Activated CD8-positive, alpha-beta memory T cell treated with anti-CD3 and anti-CD28 coated beads, Interleukin-2, amount 50 U/mL, for 4 hours (primary cell): ENCODE measurements at regions not wholly inside any gene's neighbourhood (a gene's known extent, or its start where the extent isn't known, plus 50 kb on each side); places are given as distances from the start of the nearest gene placed in this dataset.
"Not testable (repeated sequence)": the region's sequence is repeated elsewhere in the genome, so short reads cannot be mapped to it uniquely, and the experiment has no call there.

Experiments used
- DNase-seq: peaks from one replicate; pipeline ENCODE4 v3.0.0-alpha.2; 2020

DNA sequence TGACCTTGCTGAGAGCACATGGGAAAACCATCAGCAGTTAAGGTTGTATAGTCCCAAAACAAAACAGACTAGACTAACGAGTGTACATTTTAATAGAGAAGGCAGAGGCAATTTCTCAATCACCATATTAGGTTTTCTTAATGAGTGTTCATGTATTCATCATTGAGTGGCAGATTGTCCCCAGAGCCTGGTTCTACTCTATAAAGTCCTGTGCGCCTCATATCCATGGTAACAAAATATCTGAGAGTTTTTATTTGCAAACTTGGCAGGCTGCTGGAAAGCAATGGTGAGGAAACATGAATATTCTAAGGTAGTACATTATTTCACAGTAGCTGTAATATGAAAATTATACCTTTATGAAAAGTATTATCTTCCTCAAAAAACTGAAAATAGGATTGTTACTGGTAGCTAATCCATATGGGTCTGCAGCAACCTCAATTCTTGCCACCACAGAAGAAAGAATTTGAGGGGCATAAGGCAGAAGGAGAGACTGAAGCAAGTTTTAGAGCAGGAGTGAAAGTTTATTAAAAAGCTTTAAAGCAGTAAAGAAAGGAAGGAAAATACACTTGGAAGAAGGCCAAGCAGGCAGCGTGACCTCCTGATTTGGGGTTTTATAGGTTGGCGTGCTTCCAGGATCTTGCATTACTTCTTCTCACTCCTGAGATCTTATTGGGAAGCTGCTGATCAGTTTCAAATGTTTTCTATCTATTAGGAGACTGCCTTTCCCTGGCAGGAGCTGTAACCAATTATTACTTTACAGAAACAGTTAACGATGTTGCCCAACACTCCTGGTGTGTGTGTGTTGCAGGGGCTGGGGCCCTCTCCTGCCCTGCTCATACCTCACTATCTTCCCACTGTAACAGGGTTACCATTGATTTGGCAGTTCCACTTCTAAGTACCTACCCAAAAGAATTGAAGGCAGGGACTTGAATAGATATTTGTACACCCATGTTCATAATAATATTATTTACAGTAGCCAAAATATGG, 154.0 kb upstream of the NUDT4 start:
- DNase-seq = no peak

DNA sequence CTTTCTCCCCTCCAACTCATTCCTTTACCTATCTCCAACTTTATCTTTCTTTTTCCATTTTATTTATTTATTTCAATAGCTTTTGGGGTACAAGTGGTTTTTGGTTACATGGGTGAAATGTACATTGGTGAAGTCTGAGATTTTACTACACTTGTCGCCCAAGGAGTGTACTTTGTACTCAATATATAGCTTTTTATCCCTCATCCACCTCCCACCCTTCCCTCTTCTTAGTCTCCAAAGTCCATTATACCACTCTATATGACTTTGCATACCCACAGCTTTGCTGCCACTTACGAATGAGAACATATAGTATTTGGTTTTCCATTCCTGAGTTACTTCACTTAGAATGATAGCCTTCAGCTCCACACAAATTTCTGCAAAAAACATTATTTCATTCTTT, 152.6 kb upstream of the NUDT4 start:
- no peak for DNase-seq

DNA sequence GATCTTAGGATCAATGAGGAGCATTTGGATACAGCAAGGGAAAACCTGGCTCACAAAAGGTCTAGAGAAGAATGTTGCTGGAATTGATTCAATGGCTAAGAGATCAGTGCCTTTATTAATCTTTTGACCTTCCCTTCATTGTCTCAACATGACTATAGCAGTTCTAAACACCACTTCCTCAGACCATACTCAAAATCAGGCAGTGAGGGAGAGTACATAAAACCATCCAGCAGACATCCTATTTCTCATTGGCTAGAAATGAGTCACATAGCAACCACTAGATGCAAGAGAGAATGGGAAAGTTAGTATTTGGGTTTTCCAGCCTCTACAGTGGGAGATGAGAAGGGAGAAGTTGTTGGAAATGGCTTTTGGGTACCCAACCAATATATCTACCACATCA, 151.4 kb upstream of the NUDT4 start:
- no peak for DNase-seq

DNA sequence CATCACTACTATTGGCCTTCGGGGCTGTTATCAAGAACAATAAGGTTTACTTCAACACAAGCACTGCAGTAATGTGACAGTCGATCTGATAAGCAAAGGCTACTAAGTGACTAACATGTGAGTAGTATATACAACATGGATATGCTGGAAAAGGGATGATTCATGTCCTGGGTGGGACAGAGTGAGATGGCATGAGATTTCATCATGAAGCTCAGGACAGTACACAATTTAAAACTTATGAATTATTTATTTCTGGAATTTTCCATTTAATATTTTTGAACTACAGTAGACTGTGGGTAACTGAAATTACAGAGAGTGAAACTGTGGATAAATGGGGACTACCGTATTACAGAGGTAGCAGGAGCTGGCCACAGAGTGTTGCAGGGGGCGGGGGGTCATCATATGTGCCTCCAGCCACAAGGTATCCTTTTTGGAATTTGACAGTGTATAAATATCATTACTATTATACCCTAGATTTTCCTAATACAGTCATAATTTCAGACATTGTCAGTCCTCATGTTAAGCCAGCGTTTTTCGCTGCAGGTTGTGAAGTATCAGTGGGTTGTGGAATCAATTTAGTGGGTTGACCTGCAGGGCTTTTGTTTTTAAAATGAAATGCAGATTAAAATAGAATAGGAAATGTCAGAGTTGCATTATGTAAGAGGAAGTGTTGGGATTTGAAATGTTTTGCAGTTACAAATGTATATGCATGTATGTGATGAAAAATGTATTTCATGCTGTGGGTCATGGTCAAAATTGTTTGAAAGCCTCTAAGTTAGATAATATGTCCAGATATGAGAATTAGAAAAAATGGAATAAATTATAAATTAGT, 148.0 kb upstream of the NUDT4 start:
- no peak for DNase-seq

- DNase-seq = no peak
Observed at GRCh38 chr12:93230326-93230720, 147.4 kb upstream of the NUDT4 start.

GRCh38 chr12:93231938-93232337, 145.8 kb upstream of the NUDT4 start:
- DNase-seq = no peak

GRCh38 chr12:93234641-93235040, 143.1 kb upstream of the NUDT4 start:
- DNase-seq = no peak

GRCh38 chr12:93235881-93236280, 141.8 kb upstream of the NUDT4 start:
- DNase-seq = no peak

- no peak for DNase-seq
Observed at GRCh38 chr12:93237235-93237915, 140.3 kb upstream of the NUDT4 start.

GRCh38 chr12:93238512-93239262, 139.0 kb upstream of the NUDT4 start:
- not testable (repeated sequence) for DNase-seq

DNA sequence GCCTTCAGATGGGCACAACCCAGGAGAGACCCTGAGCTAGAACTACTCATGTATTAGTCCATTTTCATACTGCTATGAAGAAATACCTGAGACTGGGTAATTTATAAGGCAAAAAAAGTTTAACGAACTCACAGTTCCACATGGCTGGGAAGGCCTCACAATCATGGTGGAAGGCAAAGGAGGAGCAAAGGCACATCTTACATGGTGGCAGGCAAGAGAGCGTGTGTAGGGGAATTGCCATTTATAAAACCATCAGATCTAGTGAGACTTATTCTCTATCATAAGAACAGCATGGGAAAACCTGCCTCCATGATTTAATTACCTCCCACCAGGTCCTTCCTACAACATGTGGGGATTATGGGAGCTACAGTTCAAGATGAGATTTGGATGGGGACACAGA, 137.9 kb upstream of the NUDT4 start:
- DNase-seq = not testable (repeated sequence)

DNA sequence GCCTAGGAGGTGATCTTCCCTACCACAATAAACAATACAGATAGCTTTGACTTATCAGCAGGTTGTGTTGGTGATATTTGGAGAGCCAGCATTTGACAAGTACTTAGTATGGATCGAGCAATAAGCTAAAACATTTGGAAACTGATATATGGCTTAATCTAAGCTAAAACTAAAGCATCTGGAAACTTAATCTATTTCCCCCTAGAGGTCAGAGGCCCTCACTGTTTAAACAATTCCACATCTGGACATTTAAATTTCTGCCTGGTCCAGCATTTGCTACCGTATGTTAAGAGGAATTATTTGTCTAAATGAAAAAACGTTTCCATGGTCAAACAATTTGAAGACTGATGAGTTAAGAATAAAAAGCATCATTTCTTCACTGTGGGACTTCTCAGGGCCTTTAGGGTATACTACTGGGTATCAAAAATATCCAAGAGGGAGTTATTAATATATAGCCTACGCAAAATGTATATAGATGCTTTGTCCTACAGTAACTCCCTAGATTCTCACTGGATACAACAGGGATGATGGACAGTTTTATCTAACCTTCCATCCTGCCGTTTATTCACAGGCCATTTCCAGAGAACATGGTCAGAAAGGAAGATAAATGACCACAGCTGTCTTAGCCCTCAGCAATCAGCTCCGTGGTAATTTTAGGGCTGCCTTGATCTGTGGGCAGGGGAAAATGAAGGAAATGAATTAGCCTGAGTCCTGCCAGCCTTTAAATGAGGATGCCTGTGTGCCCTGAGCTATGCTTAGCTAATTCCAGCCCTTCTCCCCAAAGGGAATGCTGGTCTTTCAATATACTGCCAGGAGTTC, 135.4 kb upstream of the NUDT4 start:
- DNase-seq = no peak

GRCh38 chr12:93243382-93243688, 134.4 kb upstream of the NUDT4 start:
- DNase-seq = no peak

DNA sequence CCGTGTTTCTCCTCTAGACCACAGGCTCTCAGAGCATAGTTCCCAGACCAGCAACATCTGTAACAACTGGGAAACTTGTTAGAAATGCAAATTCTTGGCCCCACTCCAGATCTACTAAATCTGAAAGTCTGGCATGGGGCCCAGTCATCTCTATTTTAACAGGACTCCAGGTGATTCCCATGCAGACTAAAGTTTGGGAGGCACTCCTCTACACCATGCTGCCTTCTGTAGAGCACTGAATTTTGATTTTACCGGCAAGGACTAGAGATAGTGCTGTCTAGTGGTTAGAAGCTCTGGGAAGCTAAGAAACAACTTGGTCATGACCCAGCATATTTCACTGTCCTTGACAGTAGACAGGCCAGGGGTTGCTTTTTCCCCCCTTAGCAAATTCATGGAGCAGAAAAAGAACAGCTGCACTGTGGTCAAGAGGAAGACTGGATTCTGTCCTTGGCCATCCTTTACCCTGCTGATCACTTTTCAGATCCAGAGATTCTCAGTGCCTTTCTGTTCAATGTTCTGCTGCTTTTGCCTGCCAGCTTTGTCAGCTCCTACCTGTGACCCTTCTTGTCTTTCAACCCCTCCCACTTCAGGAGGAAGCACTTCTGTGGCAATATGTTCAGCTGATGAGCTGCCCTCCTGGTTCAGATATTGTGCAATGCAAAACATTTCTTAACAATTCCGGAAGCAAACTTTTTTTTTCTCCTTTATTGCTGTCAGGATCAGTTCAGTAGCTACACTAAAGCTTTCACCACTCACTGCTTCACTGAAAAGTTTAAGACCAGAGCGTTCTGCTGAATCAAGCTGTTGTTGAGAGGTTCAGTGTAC, 133.8 kb upstream of the NUDT4 start:
- DNase-seq = no peak

GRCh38 chr12:93244514-93245077, 133.1 kb upstream of the NUDT4 start:
- DNase-seq = no peak

GRCh38 chr12:93245543-93245942, 132.2 kb upstream of the NUDT4 start:
- peak; percentile 15 for DNase-seq

- DNase-seq = no peak
Observed at GRCh38 chr12:93247313-93247991, 130.3 kb upstream of the NUDT4 start.

DNA sequence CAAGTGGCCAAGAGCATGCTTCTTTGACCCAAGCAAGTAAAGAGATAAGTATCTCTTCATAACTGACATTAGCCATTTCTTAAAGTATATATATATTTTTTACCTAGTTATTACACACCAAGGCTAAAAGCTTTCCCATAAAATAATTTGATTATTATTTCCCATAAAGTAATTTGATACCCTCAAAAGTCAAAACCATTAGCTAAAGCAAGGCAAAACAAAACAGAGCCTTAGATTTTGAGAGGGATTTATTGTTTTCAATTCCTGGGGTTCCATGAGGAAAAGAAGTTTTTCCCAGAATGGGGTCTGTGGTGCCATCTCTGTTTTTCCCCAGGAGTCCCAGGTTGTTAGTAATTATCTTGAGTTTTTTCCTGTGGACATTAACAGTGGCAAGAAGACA, 125.5 kb upstream of the NUDT4 start:
- no peak for DNase-seq

- no peak for DNase-seq
Observed at GRCh38 chr12:93254911-93255310, 122.8 kb upstream of the NUDT4 start.
